IMR-90 (cell line): ENCODE measurements at regions not wholly inside any gene's neighbourhood (a gene's known extent, or its start where the extent isn't known, plus 50 kb on each side); places are given as distances from the start of the nearest gene placed in this dataset.

Experiments used
- ATAC-seq: fragments of 200-7000 bp; cut with Tn5 transposase; 2 replicates; pipeline ENCODE4 v1.9.1; 2020; ENCODE audit warnings: low read depth, mild to moderate bottlenecking, moderate library complexity
- BruUV-seq: library from RNA; stranded (reverse); fragments of 400-500 nt; replicated peaks from 2 replicates; lab custom pipeline; 2021; lab: Mats Ljungman, UMichigan
- CTCF ChIA-PET: fragments of 300-600 bp; formaldehyde crosslinking; extraction: SDS; loops from one replicate; lab custom pipeline; 2021; ENCODE audit warnings: antibody characterized with exemption; lab: Yijun Ruan, JAX
- POLR2A ChIA-PET: fragments of 300-600 bp; sonication (Branson Sonifier 250); formaldehyde crosslinking; loops from one replicate; lab custom pipeline; 2022; ENCODE audit warnings: antibody characterized with exemption; ENCODE audit not compliant: unreplicated experiment; lab: Charles Lee
- DNase-seq: peaks from one replicate; pipeline ENCODE4 v3.0.0; 2013
- H2AFZ ChIP-seq: replicated peaks from 2 replicates; pipeline ENCODE3; 2013; ENCODE audit warnings: low read length, mild to moderate bottlenecking; ENCODE audit not compliant: poor library complexity
- H2AK5ac ChIP-seq: 2 replicates; pipeline ENCODE4 v1.6.1; 2013; ENCODE audit warnings: low read depth, low read length, inconsistent platforms
- H2AK9ac ChIP-seq: replicated peaks from 2 replicates; pipeline ENCODE3; 2013; ENCODE audit warnings: mild to moderate bottlenecking, low read depth, low read length, moderate library complexity; ENCODE audit not compliant: poor library complexity
- H2BK120ac ChIP-seq: 2 replicates; pipeline ENCODE4 v1.6.1; 2013; ENCODE audit warnings: low read depth, low read length, inconsistent platforms
- H2BK15ac ChIP-seq: 3 replicates; pipeline ENCODE4 v1.6.1; 2013; ENCODE audit warnings: low read depth, low read length, inconsistent platforms
- H2BK20ac ChIP-seq: 2 replicates; pipeline ENCODE4 v1.6.1; 2013; ENCODE audit warnings: low read depth, mild to moderate bottlenecking, inconsistent platforms, low read length, moderate library complexity
- H2BK5ac ChIP-seq: 2 replicates; pipeline ENCODE4 v1.6.1; 2013; ENCODE audit warnings: mild to moderate bottlenecking, low read depth, low read length, inconsistent platforms; ENCODE audit not compliant: poor library complexity, severe bottlenecking
- H3K14ac ChIP-seq: replicated peaks from 2 replicates; pipeline ENCODE4 v1.6.1; 2013; ENCODE audit warnings: low read depth, low read length, inconsistent platforms
- H3K18ac ChIP-seq: 2 replicates; pipeline ENCODE4 v1.6.1; 2013; ENCODE audit warnings: low read depth, low read length, control low read depth
- H3K23ac ChIP-seq: 2 replicates; pipeline ENCODE4 v1.6.1; 2013; ENCODE audit warnings: low read depth, low read length, inconsistent platforms
- H3K27ac ChIP-seq: 2 replicates; pipeline ENCODE4 v1.5.1; 2013; ENCODE audit warnings: mild to moderate bottlenecking, control low read depth, low read length; ENCODE audit not compliant: insufficient read depth
- H3K27me3 ChIP-seq: 2 replicates; pipeline ENCODE4 v1.6.1; 2013; ENCODE audit warnings: low read length; ENCODE audit not compliant: control insufficient read depth, insufficient read depth
- H3K36me3 ChIP-seq: 2 replicates; pipeline ENCODE4 v1.6.1; 2013; ENCODE audit warnings: low read length, mixed read lengths; ENCODE audit not compliant: control insufficient read depth, insufficient read depth
- H3K4ac ChIP-seq: 2 replicates; pipeline ENCODE4 v1.6.1; 2013; ENCODE audit warnings: low read depth, low read length, inconsistent platforms
- H3K4me1 ChIP-seq: 2 replicates; pipeline ENCODE4 v1.6.1; 2013; ENCODE audit warnings: low read length, mixed read lengths; ENCODE audit not compliant: control insufficient read depth, insufficient read depth
- H3K4me2 ChIP-seq: 2 replicates; pipeline ENCODE4 v1.6.1; 2013; ENCODE audit warnings: low read depth, mild to moderate bottlenecking, control low read depth, low read length, moderate library complexity
- H3K4me3 ChIP-seq: 2 replicates; pipeline ENCODE4 v1.5.1; 2013; ENCODE audit warnings: low read depth, mild to moderate bottlenecking, control low read depth, low read length, moderate library complexity; ENCODE audit not compliant: insufficient read depth
- H3K56ac ChIP-seq: 2 replicates; pipeline ENCODE4 v1.6.1; 2013; ENCODE audit warnings: low read length, inconsistent platforms; ENCODE audit not compliant: insufficient read depth; ENCODE audit errors: extremely low read depth
- H3K79me1 ChIP-seq, 2 experiments: 2 replicates each; pipeline ENCODE4 v1.6.1; 2013; ENCODE audit warnings: low read length in 2 of 2, inconsistent platforms in 1 of 2, low read depth in 1 of 2
- H3K9ac ChIP-seq: 2 replicates; pipeline ENCODE4 v1.6.1; 2013; ENCODE audit warnings: low read depth, low read length, control low read depth
- H3K9me1 ChIP-seq: 2 replicates; pipeline ENCODE4 v1.6.1; 2013; ENCODE audit warnings: low read length, inconsistent platforms; ENCODE audit not compliant: insufficient read depth
- H3K9me3 ChIP-seq: 2 replicates; pipeline ENCODE4 v1.6.1; 2013; ENCODE audit warnings: low read length; ENCODE audit not compliant: control insufficient read depth, insufficient read depth
- H4K20me1 ChIP-seq: 2 replicates; pipeline ENCODE4 v1.6.1; 2013; ENCODE audit warnings: low read length, inconsistent platforms; ENCODE audit not compliant: insufficient read depth
- H4K5ac ChIP-seq: 2 replicates; pipeline ENCODE4 v1.6.1; 2013; ENCODE audit warnings: mild to moderate bottlenecking, low read depth, low read length, control low read depth
- H4K8ac ChIP-seq, 2 experiments: 2 replicates each; pipeline ENCODE4 v1.6.1; 2013; ENCODE audit warnings: low read depth in 2 of 2, low read length in 2 of 2, control low read depth in 1 of 2, inconsistent platforms in 1 of 2
- H4K91ac ChIP-seq: 2 replicates; pipeline ENCODE4 v1.6.1; 2013; ENCODE audit warnings: low read depth, low read length, inconsistent platforms; ENCODE audit not compliant: insufficient read depth
- BHLHE40 ChIP-seq: fragments of 150-350 bp; IDR thresholded peaks from 2 replicates; pipeline ENCODE4 v1.6.1; 2016; ENCODE audit warnings: mild to moderate bottlenecking, low read depth, low read length
- CEBPB ChIP-seq: IDR thresholded peaks from 2 replicates; pipeline ENCODE4 v1.6.1; 2012; ENCODE audit warnings: low read depth, low read length, improper control_type of control experiment
- ELK1 ChIP-seq: fragments of 150-350 bp; IDR thresholded peaks from 2 replicates; pipeline ENCODE4 v1.6.1; 2016; ENCODE audit warnings: low read depth, mild to moderate bottlenecking, low read length, moderate library complexity, borderline replicate concordance
- MAFK ChIP-seq: IDR thresholded peaks from 2 replicates; pipeline ENCODE4 v1.6.1; 2012; ENCODE audit warnings: low read depth, low read length, improper control_type of control experiment
- MAZ ChIP-seq: IDR thresholded peaks from 2 replicates; pipeline ENCODE4 v1.6.1; 2012; ENCODE audit warnings: low read depth, mild to moderate bottlenecking, low read length, improper control_type of control experiment, moderate library complexity, borderline replicate concordance
- NFE2L2 ChIP-seq: fragments of 150-350 bp; IDR thresholded peaks from 2 replicates; pipeline ENCODE4 v1.6.1; 2016; ENCODE audit warnings: low read depth, mild to moderate bottlenecking, low read length
- RCOR1 ChIP-seq: IDR thresholded peaks from 2 replicates; pipeline ENCODE4 v1.6.1; 2012; ENCODE audit warnings: mild to moderate bottlenecking, low read length, improper control_type of control experiment; ENCODE audit not compliant: insufficient replicate concordance
- SMC3 ChIP-seq: fragments of 150-350 bp; IDR thresholded peaks from 2 replicates; pipeline ENCODE4 v1.6.1; 2016; ENCODE audit warnings: low read depth, mild to moderate bottlenecking, antibody characterized with exemption, low read length, moderate library complexity
- WGBS, 2 experiments: methylation state at CpG; one replicate each; pipeline versions ENCODE4 v1.1.5 to v1.1.7; 2013; ENCODE audit warnings: missing lambda C conversion rate in 2 of 2; ENCODE audit not compliant: insufficient read length in 1 of 2; ENCODE audit errors: extremely low coverage in 2 of 2; 5-methylcytosine and 5-hydroxymethylcytosine counted together
- dilution Hi-C: fragments of 300-500 bp; cut with HindIII; formaldehyde crosslinking; loops from one replicate; pipeline ENCODE4 v1.14.3; 2018; ENCODE audit warnings: low sequenced_read_pairs; ENCODE audit not compliant: unreplicated experiment
- in situ Hi-C: fragments of 300-500 bp; cut with MboI; formaldehyde crosslinking; loops from 3 replicates; pipeline ENCODE4 v1.14.3; 2019; ENCODE audit warnings: low sequenced_read_pairs, inconsistent platforms, mixed read lengths
- intact Hi-C: fragments of 100-400 bp; cut with micrococcal nuclease; formaldehyde crosslinking; loops from 2 replicates; pipeline ENCODE4 v1.10.0; 2022
- TF ChIP-seq, protein P1 (sequence below): conservative IDR thresholded peaks from 2 replicates; pipeline ENCODE4 v1.5.1; 2012; ENCODE audit warnings: mild to moderate bottlenecking, low read depth, low read length, improper control_type of control experiment

DNA sequence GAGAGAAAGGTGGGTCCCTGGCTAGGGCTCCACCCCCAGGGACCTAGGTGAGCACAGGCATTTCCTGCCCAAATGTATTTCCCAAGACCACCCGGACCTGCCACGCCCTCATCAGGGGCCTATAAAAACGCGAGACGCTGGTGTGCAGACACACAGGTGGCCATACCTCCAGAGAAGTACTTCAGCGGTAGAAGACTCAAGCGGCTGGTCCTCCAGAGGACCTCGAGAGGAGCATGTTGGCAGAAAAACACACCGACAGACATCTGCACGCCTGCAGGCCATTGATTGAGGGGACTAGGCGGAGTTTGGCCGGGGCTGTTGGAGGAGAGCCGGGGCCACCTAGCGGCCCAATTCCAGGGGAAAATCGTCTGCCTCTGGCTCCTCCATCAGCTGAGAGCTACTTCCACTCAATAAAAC is 695.8 kb upstream of the MMS22L start:
- H4K91ac ChIP-seq, result no peak overlapping the region
- no peak overlapping the region for H2BK120ac ChIP-seq
- H3K4ac ChIP-seq, result no peak overlapping the region
- no peaks in the 10 kb centered on the region for H3K9me1 ChIP-seq
- dilution Hi-C loops, result no loop called here
- TF ChIP-seq NFE2L2, result no peak
- TF ChIP-seq, protein P1, sequence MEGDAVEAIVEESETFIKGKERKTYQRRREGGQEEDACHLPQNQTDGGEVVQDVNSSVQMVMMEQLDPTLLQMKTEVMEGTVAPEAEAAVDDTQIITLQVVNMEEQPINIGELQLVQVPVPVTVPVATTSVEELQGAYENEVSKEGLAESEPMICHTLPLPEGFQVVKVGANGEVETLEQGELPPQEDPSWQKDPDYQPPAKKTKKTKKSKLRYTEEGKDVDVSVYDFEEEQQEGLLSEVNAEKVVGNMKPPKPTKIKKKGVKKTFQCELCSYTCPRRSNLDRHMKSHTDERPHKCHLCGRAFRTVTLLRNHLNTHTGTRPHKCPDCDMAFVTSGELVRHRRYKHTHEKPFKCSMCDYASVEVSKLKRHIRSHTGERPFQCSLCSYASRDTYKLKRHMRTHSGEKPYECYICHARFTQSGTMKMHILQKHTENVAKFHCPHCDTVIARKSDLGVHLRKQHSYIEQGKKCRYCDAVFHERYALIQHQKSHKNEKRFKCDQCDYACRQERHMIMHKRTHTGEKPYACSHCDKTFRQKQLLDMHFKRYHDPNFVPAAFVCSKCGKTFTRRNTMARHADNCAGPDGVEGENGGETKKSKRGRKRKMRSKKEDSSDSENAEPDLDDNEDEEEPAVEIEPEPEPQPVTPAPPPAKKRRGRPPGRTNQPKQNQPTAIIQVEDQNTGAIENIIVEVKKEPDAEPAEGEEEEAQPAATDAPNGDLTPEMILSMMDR, result no peak
- no peak for TF ChIP-seq CEBPB
- no peak for TF ChIP-seq BHLHE40
- no peak for TF ChIP-seq RCOR1
- TF ChIP-seq MAZ, result no peak
- no peak for TF ChIP-seq ELK1
- no peak for TF ChIP-seq SMC3
- no peak for TF ChIP-seq MAFK
- no peak overlapping the region for H4K8ac ChIP-seq
- H2AK5ac ChIP-seq, result no peak overlapping the region
- H3K9me3 ChIP-seq, result no peaks in the 10 kb centered on the region
- H3K79me1 ChIP-seq, result no peaks in the 10 kb centered on the region
- no peak overlapping the region for H3K4me2 ChIP-seq
- no peak overlapping the region for H2AFZ ChIP-seq
- no peak overlapping the region for H3K23ac ChIP-seq
- H4K20me1 ChIP-seq, result no peaks in the 10 kb centered on the region
- H4K5ac ChIP-seq, result no peak overlapping the region
- no peak overlapping the region for H3K4me3 ChIP-seq
- no peaks in the 10 kb centered on the region for H3K36me3 ChIP-seq
- no peak for DNase-seq
- no peak overlapping the region for H2BK15ac ChIP-seq
- H3K27ac ChIP-seq, result no peak overlapping the region
- no peak overlapping the region for H3K9ac ChIP-seq
- ChIA-PET POLR2A (no interaction called here), CTCF (no interaction called here)
- H3K27me3 ChIP-seq, result no peaks in the 10 kb centered on the region
- intact Hi-C loops, result no loop called here
- in situ Hi-C loops, result no loop called here
- BruUV-seq, result no TSS peak
- H3K4me1 ChIP-seq, result no peaks in the 10 kb centered on the region
- no peak overlapping the region for H2BK20ac ChIP-seq
- no peak overlapping the region for H2AK9ac ChIP-seq
- no peak overlapping the region for H3K18ac ChIP-seq
- no peak overlapping the region for H3K14ac ChIP-seq
- H2BK5ac ChIP-seq, result no peak overlapping the region
- WGBS, 2 experiments, result 87% methylated on average over 3 of the region's 15 CpGs; no CpG with 5 or more reads in 1 of the 2 experiments
- ATAC-seq, result no peak
- no peak overlapping the region for H3K56ac ChIP-seq
